Smooth muscle cell (in vitro differentiated cells): ENCODE measurements at regions not wholly inside any gene's neighbourhood (a gene's known extent, or its start where the extent isn't known, plus 50 kb on each side); places are given as distances from the start of the nearest gene placed in this dataset.

ENCODE experiments used
- DNase-seq: peaks from one replicate; lab custom pipeline; 2025; ENCODE audit not compliant: unreplicated experiment; lab: John Stamatoyannopoulos, UW
- H2AFZ ChIP-seq: fragments of 200-600 bp; sonication (generic); 2 replicates; pipeline ENCODE4 v1.6.0; 2016; ENCODE audit warnings: antibody characterized with exemption, low read depth, mild to moderate bottlenecking
- H3F3A ChIP-seq: fragments of 200-600 bp; sonication (generic); 2 replicates; pipeline ENCODE4 v1.6.0; 2017; ENCODE audit warnings: antibody characterized with exemption, low read depth
- H3K27ac ChIP-seq: fragments of 200-600 bp; sonication (generic); 2 replicates; pipeline ENCODE4 v1.5.1; 2016; ENCODE audit warnings: low read depth, mild to moderate bottlenecking
- H3K27me3 ChIP-seq: fragments of 200-600 bp; sonication (generic); 2 replicates; pipeline ENCODE4 v1.6.1; 2016; ENCODE audit warnings: low read depth, mild to moderate bottlenecking
- H3K36me3 ChIP-seq: fragments of 200-600 bp; sonication (generic); 2 replicates; pipeline ENCODE4 v1.5.1; 2016; ENCODE audit warnings: low read depth
- H3K4me1 ChIP-seq: fragments of 200-600 bp; sonication (generic); 2 replicates; pipeline ENCODE4 v1.5.1; 2016; ENCODE audit warnings: low read depth
- H3K4me2 ChIP-seq: fragments of 200-600 bp; sonication (generic); 2 replicates; pipeline ENCODE4 v1.6.0; 2016; ENCODE audit warnings: mild to moderate bottlenecking
- H3K4me3 ChIP-seq: fragments of 200-600 bp; sonication (generic); 2 replicates; pipeline ENCODE4 v1.5.1; 2016; ENCODE audit warnings: mild to moderate bottlenecking
- H3K79me2 ChIP-seq: fragments of 200-600 bp; sonication (generic); 2 replicates; pipeline ENCODE4 v1.6.0; 2016; ENCODE audit warnings: low read depth, mild to moderate bottlenecking
- H3K9ac ChIP-seq: fragments of 200-600 bp; sonication (generic); 2 replicates; pipeline ENCODE4 v1.6.0; 2016; ENCODE audit warnings: low read depth
- H3K9me3 ChIP-seq: fragments of 200-600 bp; sonication (generic); replicated peaks from 2 replicates; pipeline ENCODE4 v1.5.1; 2016; ENCODE audit warnings: low read depth
- H4K20me1 ChIP-seq: fragments of 200-600 bp; sonication (generic); 2 replicates; pipeline ENCODE4 v1.6.0; 2016; ENCODE audit warnings: low read depth
- WGBS: methylation state at CpG from one replicate; pipeline ENCODE4 v1.1.7; 2016; ENCODE audit warnings: low lambda C conversion rate; 5-methylcytosine and 5-hydroxymethylcytosine counted together
- TF ChIP-seq, protein P1 (sequence below): fragments of 200-600 bp; sonication (generic); IDR thresholded peaks from 2 replicates; pipeline ENCODE4 v1.5.1; 2017; ENCODE audit warnings: borderline replicate concordance, mild to moderate bottlenecking, antibody characterized with exemption; ENCODE audit not compliant: insufficient read depth, poor library complexity, severe bottlenecking

DNA sequence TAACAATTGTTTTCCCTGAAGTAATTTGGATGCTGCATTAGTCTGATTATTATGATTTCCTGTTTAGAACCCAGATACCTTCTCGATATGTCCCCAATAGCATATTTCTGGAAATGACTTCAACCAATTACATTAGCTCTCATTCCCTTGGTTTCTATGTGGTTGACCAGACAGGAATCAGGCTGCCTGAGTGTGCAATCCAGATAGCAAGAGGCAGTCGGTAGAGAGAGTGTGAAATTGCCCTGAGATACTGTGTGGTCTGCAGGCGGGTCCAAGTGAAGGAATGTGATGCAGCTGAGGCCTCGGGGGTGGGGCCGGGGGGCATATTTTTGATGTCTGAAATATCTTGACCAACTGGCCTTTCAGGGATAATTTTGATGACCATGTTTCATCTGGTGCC, 143.9 kb upstream of the ITGA6 start:
- Histone ChIP-seq H3K4me3 (no peak overlapping the region), H3K9ac (peak overlapping the region; percentile 85), H3K79me2 (no peaks in the 10 kb centered on the region), H3K9me3 (no peaks in the 10 kb centered on the region), H4K20me1 (no peaks in the 10 kb centered on the region), H3K27me3 (no peaks in the 10 kb centered on the region), H3K27ac (peak overlapping the region; percentile 100), H3K4me1 (peaks cover 34% of the 10 kb centered on the region), H3K4me2 (peak overlapping the region; percentile 71), H3F3A (peaks cover 14% of the 10 kb centered on the region), H2AFZ (peak overlapping the region; percentile 22), H3K36me3 (no peaks in the 10 kb centered on the region)
- WGBS: 42% methylated on average over 5 of the region's 5 CpGs
- TF ChIP-seq, protein P1, sequence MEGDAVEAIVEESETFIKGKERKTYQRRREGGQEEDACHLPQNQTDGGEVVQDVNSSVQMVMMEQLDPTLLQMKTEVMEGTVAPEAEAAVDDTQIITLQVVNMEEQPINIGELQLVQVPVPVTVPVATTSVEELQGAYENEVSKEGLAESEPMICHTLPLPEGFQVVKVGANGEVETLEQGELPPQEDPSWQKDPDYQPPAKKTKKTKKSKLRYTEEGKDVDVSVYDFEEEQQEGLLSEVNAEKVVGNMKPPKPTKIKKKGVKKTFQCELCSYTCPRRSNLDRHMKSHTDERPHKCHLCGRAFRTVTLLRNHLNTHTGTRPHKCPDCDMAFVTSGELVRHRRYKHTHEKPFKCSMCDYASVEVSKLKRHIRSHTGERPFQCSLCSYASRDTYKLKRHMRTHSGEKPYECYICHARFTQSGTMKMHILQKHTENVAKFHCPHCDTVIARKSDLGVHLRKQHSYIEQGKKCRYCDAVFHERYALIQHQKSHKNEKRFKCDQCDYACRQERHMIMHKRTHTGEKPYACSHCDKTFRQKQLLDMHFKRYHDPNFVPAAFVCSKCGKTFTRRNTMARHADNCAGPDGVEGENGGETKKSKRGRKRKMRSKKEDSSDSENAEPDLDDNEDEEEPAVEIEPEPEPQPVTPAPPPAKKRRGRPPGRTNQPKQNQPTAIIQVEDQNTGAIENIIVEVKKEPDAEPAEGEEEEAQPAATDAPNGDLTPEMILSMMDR: no peak
- DNase-seq: no peak

DNA sequence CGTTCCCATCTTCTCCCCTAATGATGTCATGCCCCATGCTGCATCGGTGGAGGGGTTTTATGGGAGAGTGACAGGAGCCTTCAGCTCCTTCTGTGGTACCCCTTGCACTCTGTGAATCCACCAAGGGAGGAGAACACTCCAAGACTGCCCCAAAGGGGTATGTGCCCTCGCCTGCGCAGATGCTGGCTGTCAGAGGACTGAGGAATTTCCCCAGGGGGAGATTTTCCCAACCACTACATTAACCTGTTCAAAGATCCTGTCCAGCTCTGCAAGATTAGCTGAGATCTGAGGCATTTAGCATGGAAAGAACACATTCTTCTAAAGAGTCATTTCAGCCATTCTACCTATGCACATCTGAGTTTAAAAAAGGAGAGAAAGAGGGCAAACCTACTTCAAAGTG, 143.2 kb upstream of the ITGA6 start:
- TF ChIP-seq, protein P1: no peak
- peak overlapping the region; percentile 100 for H3K27ac ChIP-seq
- no peaks in the 10 kb centered on the region for H3K79me2 ChIP-seq
- H3K4me2 ChIP-seq: no peak overlapping the region
- H3K27me3 ChIP-seq: no peaks in the 10 kb centered on the region
- 76% methylated on average over 4 of the region's 4 CpGs for WGBS
- peaks cover 34% of the 10 kb centered on the region for H3K4me1 ChIP-seq
- H3K36me3 ChIP-seq: no peaks in the 10 kb centered on the region
- no peak overlapping the region for H2AFZ ChIP-seq
- H3K9ac ChIP-seq: no peak overlapping the region
- no peaks in the 10 kb centered on the region for H4K20me1 ChIP-seq
- DNase-seq: no peak
- no peaks in the 10 kb centered on the region for H3K9me3 ChIP-seq
- H3K4me3 ChIP-seq: no peak overlapping the region
- peaks cover 14% of the 10 kb centered on the region for H3F3A ChIP-seq

DNA sequence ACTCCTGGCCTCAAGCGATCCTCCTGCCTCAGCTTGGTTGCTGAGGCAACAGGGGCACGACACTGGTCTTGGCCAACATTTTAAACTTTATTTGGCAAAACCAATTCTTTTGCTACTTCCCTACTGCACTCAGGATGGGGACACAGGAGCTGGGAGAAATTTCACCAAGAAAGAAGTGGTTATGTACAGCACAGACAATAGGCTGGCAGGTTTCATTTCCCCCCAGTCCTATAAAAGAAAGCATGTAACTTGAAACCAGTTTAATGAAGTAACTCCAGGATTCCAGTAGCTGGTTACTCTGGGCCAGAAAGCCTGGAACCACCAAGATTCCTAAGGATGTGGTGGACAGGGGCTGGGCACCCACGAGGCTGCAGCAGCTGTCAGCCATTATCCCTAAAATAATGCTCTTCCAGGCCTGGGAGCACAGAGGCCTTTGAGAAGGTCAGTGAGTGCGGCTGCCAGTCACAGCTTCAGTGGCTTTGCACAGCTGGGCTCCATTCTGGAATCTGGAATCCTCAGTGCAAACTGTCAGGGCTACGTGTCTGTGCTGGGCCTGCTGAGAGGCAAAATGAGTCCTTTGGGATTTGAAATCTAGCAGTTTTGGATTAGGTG, 142.3 kb upstream of the ITGA6 start:
- H3K27ac ChIP-seq: peak overlapping the region; percentile 100
- no peaks in the 10 kb centered on the region for H4K20me1 ChIP-seq
- no peak overlapping the region for H3K4me3 ChIP-seq
- H3F3A ChIP-seq: peaks cover 14% of the 10 kb centered on the region
- H3K4me2 ChIP-seq: no peak overlapping the region
- H3K9ac ChIP-seq: no peak overlapping the region
- DNase-seq: no peak
- no peaks in the 10 kb centered on the region for H3K27me3 ChIP-seq
- no peak overlapping the region for H2AFZ ChIP-seq
- H3K4me1 ChIP-seq: peaks cover 34% of the 10 kb centered on the region
- no peaks in the 10 kb centered on the region for H3K9me3 ChIP-seq
- H3K36me3 ChIP-seq: no peaks in the 10 kb centered on the region
- no peaks in the 10 kb centered on the region for H3K79me2 ChIP-seq
- TF ChIP-seq, protein P1: no peak
- 40% methylated on average over 5 of the region's 5 CpGs for WGBS

DNA sequence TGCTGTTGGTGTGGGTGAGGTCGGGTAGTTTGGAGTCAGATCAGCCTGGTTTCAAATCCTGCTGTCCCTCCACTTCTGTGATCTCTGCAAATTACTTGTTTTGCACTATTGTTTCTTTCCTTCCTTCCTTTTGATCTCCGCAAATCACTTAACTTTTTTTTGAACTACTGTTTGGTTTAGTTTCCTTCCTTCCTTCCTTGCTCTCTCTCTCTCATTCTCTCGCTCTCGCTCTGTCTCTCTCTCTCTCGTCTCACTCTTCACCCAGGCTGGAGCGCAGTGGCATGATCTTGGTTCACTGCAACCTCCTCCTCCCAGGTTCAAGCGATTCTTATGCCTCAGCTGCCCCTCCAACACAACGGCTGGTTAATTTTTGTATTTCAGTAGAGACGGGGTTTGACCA, 141.6 kb upstream of the ITGA6 start:
- peaks cover 34% of the 10 kb centered on the region for H3K4me1 ChIP-seq
- H3K27me3 ChIP-seq: no peaks in the 10 kb centered on the region
- H3K4me3 ChIP-seq: no peak overlapping the region
- H3K36me3 ChIP-seq: no peaks in the 10 kb centered on the region
- no peaks in the 10 kb centered on the region for H3K9me3 ChIP-seq
- peaks cover 14% of the 10 kb centered on the region for H3F3A ChIP-seq
- no peaks in the 10 kb centered on the region for H4K20me1 ChIP-seq
- TF ChIP-seq, protein P1: no peak
- no peak overlapping the region for H3K4me2 ChIP-seq
- H2AFZ ChIP-seq: no peak overlapping the region
- no peak overlapping the region for H3K9ac ChIP-seq
- H3K79me2 ChIP-seq: no peaks in the 10 kb centered on the region
- peak overlapping the region; percentile 100 for H3K27ac ChIP-seq
- DNase-seq: no peak
- 86% methylated on average over 8 of the region's 9 CpGs for WGBS
